Tibial nerve (tissue), 3 donors: ENCODE measurements at regions not wholly inside any gene's neighbourhood (a gene's known extent, or its start where the extent isn't known, plus 50 kb on each side); places are given as distances from the start of the nearest gene placed in this dataset.

Experiments used
- CTCF ChIP-seq, 5 experiments: fragments of 200-600 bp in 3 of 5; fragments of 450-650 bp in 2 of 5; sonication (generic) in 3 of 5; IDR thresholded peaks; one replicate each; pipeline ENCODE4 v1.5.1; 2016 to 2019; ENCODE audit warnings: antibody characterized with exemption in 5 of 5, mild to moderate bottlenecking in 3 of 5, moderate library complexity in 2 of 5
- POLR2A ChIP-seq, 2 donors: fragments of 450-650 bp; IDR thresholded peaks; one replicate each; pipeline ENCODE4 v1.6.1; 2017; ENCODE audit warnings: antibody characterized with exemption in 2 of 2, mild to moderate bottlenecking in 2 of 2, moderate library complexity in 2 of 2

GRCh38 chr4:3344104-3344503 is 51.3 kb downstream of the RGS12 start:
- TF ChIP-seq CTCF (IDR thresholded peaks at IDR 0.05): no peak
- TF ChIP-seq POLR2A (IDR thresholded peaks at IDR 0.05): no peak
